GM23338 (cell line): ENCODE measurements at regions not wholly inside any gene's neighbourhood (a gene's known extent, or its start where the extent isn't known, plus 50 kb on each side); places are given as distances from the start of the nearest gene placed in this dataset.

ENCODE experiments used
- ATAC-seq: fragments of 200-7000 bp; cut with Tn5 transposase; 3 replicates; pipeline ENCODE4 v1.9.1; 2020
- DNase-seq: peaks from one replicate; pipeline ENCODE4 v3.0.0-alpha.2; 2015; ENCODE audit warnings: low spot score
- H2AFZ ChIP-seq: fragments of 200-600 bp; sonication (generic); 2 replicates; pipeline ENCODE4 v1.8.0; 2016; ENCODE audit warnings: antibody characterized with exemption, mild to moderate bottlenecking, moderate library complexity
- H3F3A ChIP-seq: fragments of 200-600 bp; sonication (generic); replicated peaks from 2 replicates; pipeline ENCODE4 v1.8.0; 2017; ENCODE audit warnings: antibody characterized with exemption, mixed run types, low read depth
- H3K27ac ChIP-seq: fragments of 200-600 bp; sonication (generic); 2 replicates; pipeline ENCODE4 v1.6.1; 2016; ENCODE audit warnings: low read depth
- H3K27me3 ChIP-seq: fragments of 200-600 bp; sonication (generic); 2 replicates; pipeline ENCODE4 v1.8.0; 2016; ENCODE audit warnings: mild to moderate bottlenecking, mixed run types, moderate library complexity; ENCODE audit not compliant: insufficient read depth
- H3K36me3 ChIP-seq: fragments of 200-600 bp; sonication (generic); 2 replicates; pipeline ENCODE4 v1.8.0; 2016; ENCODE audit warnings: mild to moderate bottlenecking; ENCODE audit not compliant: insufficient read depth
- H3K4me1 ChIP-seq: fragments of 200-600 bp; sonication (generic); 2 replicates; pipeline ENCODE4 v1.8.0; 2016; ENCODE audit warnings: mild to moderate bottlenecking, moderate library complexity; ENCODE audit not compliant: insufficient read depth
- H3K4me2 ChIP-seq: fragments of 200-600 bp; sonication (generic); 2 replicates; pipeline ENCODE4 v1.7.1; 2017; ENCODE audit warnings: mixed run types
- H3K4me3 ChIP-seq: fragments of 200-600 bp; sonication (generic); 2 replicates; pipeline ENCODE4 v1.6.1; 2016; ENCODE audit warnings: mixed run types
- H3K79me2 ChIP-seq: fragments of 200-600 bp; sonication (generic); replicated peaks from 2 replicates; pipeline ENCODE4 v1.8.0; 2017; ENCODE audit warnings: mild to moderate bottlenecking; ENCODE audit not compliant: insufficient read depth
- H3K9me2 ChIP-seq: fragments of 200-600 bp; sonication (generic); 2 replicates; pipeline ENCODE4 v1.8.0; 2017; ENCODE audit not compliant: insufficient read depth
- H4K20me1 ChIP-seq: fragments of 200-600 bp; sonication (generic); replicated peaks from 2 replicates; pipeline ENCODE4 v1.8.0; 2017; ENCODE audit warnings: mild to moderate bottlenecking; ENCODE audit not compliant: insufficient read depth
- H3K27ac Mint-ChIP-seq: 2 replicates; pipeline ENCODE4 v1.8.0; 2020; ENCODE audit warnings: inconsistent platforms, mild to moderate bottlenecking, moderate library complexity, mixed read lengths
- H3K27me3 Mint-ChIP-seq: 3 replicates; pipeline ENCODE4 v1.8.0; 2022; ENCODE audit warnings: low read depth, mild to moderate bottlenecking, moderate library complexity, mixed read lengths, inconsistent platforms; ENCODE audit not compliant: insufficient read depth, poor library complexity
- H3K36me3 Mint-ChIP-seq: 3 replicates; pipeline ENCODE4 v1.8.0; 2021; ENCODE audit warnings: low read depth, mild to moderate bottlenecking, inconsistent platforms, moderate library complexity, mixed read lengths
- H3K4me1 Mint-ChIP-seq: 3 replicates; pipeline ENCODE4 v1.8.0; 2020; ENCODE audit warnings: mild to moderate bottlenecking, inconsistent platforms, mixed read lengths
- H3K4me3 Mint-ChIP-seq: 3 replicates; pipeline ENCODE4 v1.8.0; 2021; ENCODE audit warnings: moderate library complexity, mild to moderate bottlenecking, inconsistent platforms, mixed read lengths
- H3K9me3 Mint-ChIP-seq: 3 replicates; pipeline ENCODE4 v1.8.0; 2020; ENCODE audit warnings: moderate library complexity, mild to moderate bottlenecking, inconsistent platforms, mixed read lengths
- CREB1 ChIP-seq: fragments of 250-450 bp; sonication (Bioruptor Pico); IDR thresholded peaks from 2 replicates; pipeline ENCODE4 v1.5.0; 2020; ENCODE audit warnings: low read depth, mild to moderate bottlenecking, moderate library complexity
- CTCF ChIP-seq, 2 experiments: fragments of 200-600 bp in 1 of 2; sonication (generic) in 1 of 2; conservative IDR thresholded peaks; 2 replicates each; pipeline versions ENCODE4 v1.5.1 to v1.6.1; 2016 to 2017; ENCODE audit warnings: antibody characterized with exemption in 2 of 2, low read depth in 2 of 2, mild to moderate bottlenecking in 2 of 2, moderate library complexity in 1 of 2
- ETS1 ChIP-seq: IDR thresholded peaks from 2 replicates; pipeline ENCODE4 v1.6.1; 2016; ENCODE audit warnings: antibody characterized with exemption
- EZH2 ChIP-seq: fragments of 200-600 bp; sonication (generic); IDR thresholded peaks from one replicate; pipeline ENCODE4 v1.8.0; 2017; ENCODE audit warnings: antibody characterized with exemption, mild to moderate bottlenecking, low read depth; ENCODE audit not compliant: unreplicated experiment
- EZH2phosphoT487 ChIP-seq: fragments of 200-600 bp; sonication (generic); IDR thresholded peaks from one replicate; pipeline ENCODE4 v1.8.1; 2018; ENCODE audit warnings: antibody characterized with exemption; ENCODE audit not compliant: unreplicated experiment
- JUNB ChIP-seq: IDR thresholded peaks from one replicate; pipeline ENCODE4 v1.6.1; 2016; ENCODE audit warnings: antibody characterized with exemption; ENCODE audit not compliant: unreplicated experiment
- NANOG ChIP-seq: IDR thresholded peaks from 2 replicates; pipeline ENCODE4 v1.6.1; 2016; ENCODE audit warnings: antibody characterized with exemption, borderline replicate concordance
- POLR2AphosphoS5 ChIP-seq: IDR thresholded peaks from 2 replicates; pipeline ENCODE4 v1.6.1; 2016; ENCODE audit warnings: antibody characterized with exemption, low read depth
- STAT1 ChIP-seq: IDR thresholded peaks from one replicate; pipeline ENCODE4 v1.6.1; 2016; ENCODE audit warnings: antibody characterized with exemption; ENCODE audit not compliant: unreplicated experiment
- ZNF114 ChIP-seq: fragments of 250-450 bp; sonication (Bioruptor Pico); IDR thresholded peaks from 2 replicates; pipeline ENCODE4 v1.5.0; 2020; ENCODE audit warnings: mild to moderate bottlenecking, moderate library complexity
- ZNF331 ChIP-seq: fragments of 250-450 bp; sonication (Bioruptor Pico); IDR thresholded peaks from 2 replicates; pipeline ENCODE4 v1.5.0; 2020; ENCODE audit warnings: low read depth, mild to moderate bottlenecking, moderate library complexity
- TF ChIP-seq, protein P1 (sequence below): IDR thresholded peaks from one replicate; pipeline ENCODE4 v1.6.1; 2018; ENCODE audit warnings: antibody characterized with exemption; ENCODE audit not compliant: unreplicated experiment
- TF ChIP-seq, protein P2 (sequence below): fragments of 250-450 bp; sonication (Bioruptor Pico); IDR thresholded peaks from 2 replicates; pipeline ENCODE4 v1.5.0; 2020; ENCODE audit warnings: mild to moderate bottlenecking, moderate library complexity

- Histone ChIP-seq H3F3A (no peaks in the 10 kb centered on the region), H3K4me1 (0 out of 2 replicates have a peak, but pooled peaks cover 7% of the 10 kb centered on the region), H2AFZ (no peak overlapping the region), H3K27ac (no peak overlapping the region), H3K4me2 (no peak overlapping the region), H3K4me3 (no peak overlapping the region), H3K9me2 (0 out of 2 replicates have a peak, but pooled peaks cover 5% of the 10 kb centered on the region), H3K36me3 (no peaks in the 10 kb centered on the region), H3K79me2 (no peaks in the 10 kb centered on the region), H3K27me3 (no peaks in the 10 kb centered on the region), H4K20me1 (no peaks in the 10 kb centered on the region)
- DNase-seq (no peak), ATAC-seq (no peak)
- Mint-ChIP-seq H3K36me3 (no peaks in the 10 kb centered on the region), H3K4me3 (no peak overlapping the region), H3K27ac (no peak overlapping the region), H3K27me3 (peaks cover 4% of the 10 kb centered on the region), H3K4me1 (peaks cover 7% of the 10 kb centered on the region), H3K9me3 (no peaks in the 10 kb centered on the region)
- TF ChIP-seq NANOG (no peak), ZNF114 (CRISPR knock-in tag) (no peak), CREB1 (CRISPR knock-in tag) (no peak), POLR2AphosphoS5 (no peak), EZH2phosphoT487 (no peak), STAT1 (no peak), JUNB (no peak), ETS1 (no peak), EZH2 (no peak), ZNF331 (CRISPR knock-in tag) (no peak), CTCF (conservative IDR thresholded peaks at IDR 0.05; ENCODE audit: low read depth in 2 of 2) (no peak)
- TF ChIP-seq, protein P1, sequence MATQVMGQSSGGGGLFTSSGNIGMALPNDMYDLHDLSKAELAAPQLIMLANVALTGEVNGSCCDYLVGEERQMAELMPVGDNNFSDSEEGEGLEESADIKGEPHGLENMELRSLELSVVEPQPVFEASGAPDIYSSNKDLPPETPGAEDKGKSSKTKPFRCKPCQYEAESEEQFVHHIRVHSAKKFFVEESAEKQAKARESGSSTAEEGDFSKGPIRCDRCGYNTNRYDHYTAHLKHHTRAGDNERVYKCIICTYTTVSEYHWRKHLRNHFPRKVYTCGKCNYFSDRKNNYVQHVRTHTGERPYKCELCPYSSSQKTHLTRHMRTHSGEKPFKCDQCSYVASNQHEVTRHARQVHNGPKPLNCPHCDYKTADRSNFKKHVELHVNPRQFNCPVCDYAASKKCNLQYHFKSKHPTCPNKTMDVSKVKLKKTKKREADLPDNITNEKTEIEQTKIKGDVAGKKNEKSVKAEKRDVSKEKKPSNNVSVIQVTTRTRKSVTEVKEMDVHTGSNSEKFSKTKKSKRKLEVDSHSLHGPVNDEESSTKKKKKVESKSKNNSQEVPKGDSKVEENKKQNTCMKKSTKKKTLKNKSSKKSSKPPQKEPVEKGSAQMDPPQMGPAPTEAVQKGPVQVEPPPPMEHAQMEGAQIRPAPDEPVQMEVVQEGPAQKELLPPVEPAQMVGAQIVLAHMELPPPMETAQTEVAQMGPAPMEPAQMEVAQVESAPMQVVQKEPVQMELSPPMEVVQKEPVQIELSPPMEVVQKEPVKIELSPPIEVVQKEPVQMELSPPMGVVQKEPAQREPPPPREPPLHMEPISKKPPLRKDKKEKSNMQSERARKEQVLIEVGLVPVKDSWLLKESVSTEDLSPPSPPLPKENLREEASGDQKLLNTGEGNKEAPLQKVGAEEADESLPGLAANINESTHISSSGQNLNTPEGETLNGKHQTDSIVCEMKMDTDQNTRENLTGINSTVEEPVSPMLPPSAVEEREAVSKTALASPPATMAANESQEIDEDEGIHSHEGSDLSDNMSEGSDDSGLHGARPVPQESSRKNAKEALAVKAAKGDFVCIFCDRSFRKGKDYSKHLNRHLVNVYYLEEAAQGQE: no peak
- TF ChIP-seq, protein P2, sequence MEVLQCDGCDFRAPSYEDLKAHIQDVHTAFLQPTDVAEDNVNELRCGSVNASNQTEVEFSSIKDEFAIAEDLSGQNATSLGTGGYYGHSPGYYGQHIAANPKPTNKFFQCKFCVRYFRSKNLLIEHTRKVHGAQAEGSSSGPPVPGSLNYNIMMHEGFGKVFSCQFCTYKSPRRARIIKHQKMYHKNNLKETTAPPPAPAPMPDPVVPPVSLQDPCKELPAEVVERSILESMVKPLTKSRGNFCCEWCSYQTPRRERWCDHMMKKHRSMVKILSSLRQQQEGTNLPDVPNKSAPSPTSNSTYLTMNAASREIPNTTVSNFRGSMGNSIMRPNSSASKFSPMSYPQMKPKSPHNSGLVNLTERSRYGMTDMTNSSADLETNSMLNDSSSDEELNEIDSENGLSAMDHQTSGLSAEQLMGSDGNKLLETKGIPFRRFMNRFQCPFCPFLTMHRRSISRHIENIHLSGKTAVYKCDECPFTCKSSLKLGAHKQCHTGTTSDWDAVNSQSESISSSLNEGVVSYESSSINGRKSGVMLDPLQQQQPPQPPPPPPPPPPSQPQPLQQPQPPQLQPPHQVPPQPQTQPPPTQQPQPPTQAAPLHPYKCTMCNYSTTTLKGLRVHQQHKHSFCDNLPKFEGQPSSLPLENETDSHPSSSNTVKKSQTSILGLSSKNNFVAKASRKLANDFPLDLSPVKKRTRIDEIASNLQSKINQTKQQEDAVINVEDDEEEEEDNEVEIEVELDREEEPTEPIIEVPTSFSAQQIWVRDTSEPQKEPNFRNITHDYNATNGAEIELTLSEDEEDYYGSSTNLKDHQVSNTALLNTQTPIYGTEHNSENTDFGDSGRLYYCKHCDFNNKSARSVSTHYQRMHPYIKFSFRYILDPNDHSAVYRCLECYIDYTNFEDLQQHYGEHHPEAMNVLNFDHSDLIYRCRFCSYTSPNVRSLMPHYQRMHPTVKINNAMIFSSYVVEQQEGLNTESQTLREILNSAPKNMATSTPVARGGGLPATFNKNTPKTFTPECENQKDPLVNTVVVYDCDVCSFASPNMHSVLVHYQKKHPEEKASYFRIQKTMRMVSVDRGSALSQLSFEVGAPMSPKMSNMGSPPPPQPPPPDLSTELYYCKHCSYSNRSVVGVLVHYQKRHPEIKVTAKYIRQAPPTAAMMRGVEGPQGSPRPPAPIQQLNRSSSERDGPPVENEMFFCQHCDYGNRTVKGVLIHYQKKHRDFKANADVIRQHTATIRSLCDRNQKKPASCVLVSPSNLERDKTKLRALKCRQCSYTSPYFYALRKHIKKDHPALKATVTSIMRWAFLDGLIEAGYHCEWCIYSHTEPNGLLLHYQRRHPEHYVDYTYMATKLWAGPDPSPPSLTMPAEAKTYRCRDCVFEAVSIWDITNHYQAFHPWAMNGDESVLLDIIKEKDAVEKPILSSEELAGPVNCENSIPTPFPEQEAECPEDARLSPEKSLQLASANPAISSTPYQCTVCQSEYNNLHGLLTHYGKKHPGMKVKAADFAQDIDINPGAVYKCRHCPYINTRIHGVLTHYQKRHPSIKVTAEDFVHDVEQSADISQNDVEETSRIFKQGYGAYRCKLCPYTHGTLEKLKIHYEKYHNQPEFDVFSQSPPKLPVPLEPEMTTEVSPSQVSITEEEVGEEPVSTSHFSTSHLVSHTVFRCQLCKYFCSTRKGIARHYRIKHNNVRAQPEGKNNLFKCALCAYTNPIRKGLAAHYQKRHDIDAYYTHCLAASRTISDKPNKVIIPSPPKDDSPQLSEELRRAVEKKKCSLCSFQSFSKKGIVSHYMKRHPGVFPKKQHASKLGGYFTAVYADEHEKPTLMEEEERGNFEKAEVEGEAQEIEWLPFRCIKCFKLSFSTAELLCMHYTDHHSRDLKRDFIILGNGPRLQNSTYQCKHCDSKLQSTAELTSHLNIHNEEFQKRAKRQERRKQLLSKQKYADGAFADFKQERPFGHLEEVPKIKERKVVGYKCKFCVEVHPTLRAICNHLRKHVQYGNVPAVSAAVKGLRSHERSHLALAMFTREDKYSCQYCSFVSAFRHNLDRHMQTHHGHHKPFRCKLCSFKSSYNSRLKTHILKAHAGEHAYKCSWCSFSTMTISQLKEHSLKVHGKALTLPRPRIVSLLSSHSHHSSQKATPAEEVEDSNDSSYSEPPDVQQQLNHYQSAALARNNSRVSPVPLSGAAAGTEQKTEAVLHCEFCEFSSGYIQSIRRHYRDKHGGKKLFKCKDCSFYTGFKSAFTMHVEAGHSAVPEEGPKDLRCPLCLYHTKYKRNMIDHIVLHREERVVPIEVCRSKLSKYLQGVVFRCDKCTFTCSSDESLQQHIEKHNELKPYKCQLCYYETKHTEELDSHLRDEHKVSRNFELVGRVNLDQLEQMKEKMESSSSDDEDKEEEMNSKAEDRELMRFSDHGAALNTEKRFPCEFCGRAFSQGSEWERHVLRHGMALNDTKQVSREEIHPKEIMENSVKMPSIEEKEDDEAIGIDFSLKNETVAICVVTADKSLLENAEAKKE (CRISPR knock-in tag): no peak
Measured at GRCh38 chr6:12534069-12534853, 182.3 kb upstream of the PHACTR1 start.
